Mesothelial cell of epicardium (in vitro differentiated cells): ENCODE measurements at regions not wholly inside any gene's neighbourhood (a gene's known extent, or its start where the extent isn't known, plus 50 kb on each side); places are given as distances from the start of the nearest gene placed in this dataset.

Experiments
- DNase-seq, 2 experiments: peaks; one replicate each; pipeline ENCODE4 v3.0.0; 2021; ENCODE audit warnings: low spot score in 2 of 2; ENCODE audit not compliant: unreplicated experiment in 2 of 2
- H3K27ac Mint-ChIP-seq: 2 replicates; pipeline ENCODE4 v1.8.0; 2021; ENCODE audit warnings: mixed read lengths
- H3K27me3 Mint-ChIP-seq: 2 replicates; pipeline ENCODE4 v1.8.0; 2021; ENCODE audit warnings: low read depth, mixed read lengths
- H3K36me3 Mint-ChIP-seq: 2 replicates; pipeline ENCODE4 v1.8.0; 2021; ENCODE audit warnings: mixed read lengths
- H3K4me1 Mint-ChIP-seq: 2 replicates; pipeline ENCODE4 v1.8.0; 2021; ENCODE audit warnings: mixed read lengths
- H3K4me3 Mint-ChIP-seq: 2 replicates; pipeline ENCODE4 v1.8.0; 2021; ENCODE audit warnings: mild to moderate bottlenecking, moderate library complexity, mixed read lengths
- H3K9me3 Mint-ChIP-seq: 2 replicates; pipeline ENCODE4 v1.8.0; 2021; ENCODE audit warnings: mixed read lengths
- CTCF ChIP-seq: fragments of 200-600 bp; sonication (generic); IDR thresholded peaks from one replicate; pipeline ENCODE4 v1.5.0; 2021; ENCODE audit warnings: antibody characterized with exemption; ENCODE audit not compliant: unreplicated experiment

- H3K4me3 Mint-ChIP-seq = no peak overlapping the region
- peaks cover 3% of the 10 kb centered on the region for H3K9me3 Mint-ChIP-seq
- no peak overlapping the region for H3K27ac Mint-ChIP-seq
- no peak for DNase-seq
- H3K4me1 Mint-ChIP-seq = no peaks in the 10 kb centered on the region
- no peak for TF ChIP-seq CTCF
- H3K27me3 Mint-ChIP-seq = peaks cover 4% of the 10 kb centered on the region
- no peaks in the 10 kb centered on the region for H3K36me3 Mint-ChIP-seq
Measured at GRCh38 chr3:99176169-99176964, 274.9 kb upstream of the DCBLD2 start.

- H3K27me3 Mint-ChIP-seq = peaks cover 4% of the 10 kb centered on the region
- H3K36me3 Mint-ChIP-seq = no peaks in the 10 kb centered on the region
- no peaks in the 10 kb centered on the region for H3K4me1 Mint-ChIP-seq
- no peak for TF ChIP-seq CTCF
- no peak overlapping the region for H3K4me3 Mint-ChIP-seq
- peaks cover 3% of the 10 kb centered on the region for H3K9me3 Mint-ChIP-seq
- DNase-seq = no peak
- H3K27ac Mint-ChIP-seq = no peak overlapping the region
Measured at GRCh38 chr3:99175276-99175812, 273.8 kb upstream of the DCBLD2 start.

GRCh38 chr3:99172736-99173657, 271.5 kb upstream of the DCBLD2 start:
- peak in 1 of 2 experiments; percentile 57 for DNase-seq
- H3K27me3 Mint-ChIP-seq = peaks cover 4% of the 10 kb centered on the region
- TF ChIP-seq CTCF = peak; percentile 61
- H3K36me3 Mint-ChIP-seq = no peaks in the 10 kb centered on the region
- peaks cover 6% of the 10 kb centered on the region for H3K9me3 Mint-ChIP-seq
- H3K4me1 Mint-ChIP-seq = no peaks in the 10 kb centered on the region
- H3K4me3 Mint-ChIP-seq = no peak overlapping the region
- no peak overlapping the region for H3K27ac Mint-ChIP-seq

GRCh38 chr3:99171800-99172199, 270.3 kb upstream of the DCBLD2 start:
- no peaks in the 10 kb centered on the region for H3K4me1 Mint-ChIP-seq
- no peak overlapping the region for H3K4me3 Mint-ChIP-seq
- peaks cover 4% of the 10 kb centered on the region for H3K27me3 Mint-ChIP-seq
- peaks cover 4% of the 10 kb centered on the region for H3K9me3 Mint-ChIP-seq
- no peak overlapping the region for H3K27ac Mint-ChIP-seq
- no peaks in the 10 kb centered on the region for H3K36me3 Mint-ChIP-seq
- TF ChIP-seq CTCF = no peak
- no peak for DNase-seq

GRCh38 chr3:99170867-99171517, 269.5 kb upstream of the DCBLD2 start:
- peaks cover 7% of the 10 kb centered on the region for H3K27me3 Mint-ChIP-seq
- no peaks in the 10 kb centered on the region for H3K4me1 Mint-ChIP-seq

More at GRCh38 chr3:99170867-99171517, 269.5 kb upstream of the DCBLD2 start:
- Mint-ChIP-seq H3K4me3 (no peak overlapping the region), H3K9me3 (peaks cover 4% of the 10 kb centered on the region), H3K36me3 (no peaks in the 10 kb centered on the region), H3K27ac (no peak overlapping the region)
- TF ChIP-seq CTCF = no peak
- no peak for DNase-seq
